ENCODE measurements at regions not wholly inside any gene's neighbourhood (a gene's known extent, or its start where the extent isn't known, plus 50 kb on each side); places are given as distances from the start of the nearest gene placed in this dataset.

GRCh38 chr12:38159591-38160317 is 156.8 kb upstream of the ALG10B start:
- TF ChIP-seq CTCF (IDR thresholded peaks at IDR 0.05): no peak
- TF ChIP-seq POLR2A (IDR thresholded peaks at IDR 0.05): no peak

All from uterus (tissue), 2 donors.